B cell (primary cell): ENCODE measurements at regions not wholly inside any gene's neighbourhood (a gene's known extent, or its start where the extent isn't known, plus 50 kb on each side); places are given as distances from the start of the nearest gene placed in this dataset.

ENCODE experiments used
- EZH2 ChIP-seq: IDR thresholded peaks from 2 replicates; pipeline ENCODE4 v1.6.1; 2012; ENCODE audit warnings: borderline replicate concordance, low read depth, mild to moderate bottlenecking, moderate library complexity, low read length; ENCODE audit not compliant: insufficient read depth, poor library complexity, severe bottlenecking
- TF ChIP-seq, protein P1 (sequence below): fragments of 200-600 bp; IDR thresholded peaks from one replicate; pipeline ENCODE4 v1.8.0; 2022; ENCODE audit warnings: antibody characterized with exemption, mild to moderate bottlenecking

DNA sequence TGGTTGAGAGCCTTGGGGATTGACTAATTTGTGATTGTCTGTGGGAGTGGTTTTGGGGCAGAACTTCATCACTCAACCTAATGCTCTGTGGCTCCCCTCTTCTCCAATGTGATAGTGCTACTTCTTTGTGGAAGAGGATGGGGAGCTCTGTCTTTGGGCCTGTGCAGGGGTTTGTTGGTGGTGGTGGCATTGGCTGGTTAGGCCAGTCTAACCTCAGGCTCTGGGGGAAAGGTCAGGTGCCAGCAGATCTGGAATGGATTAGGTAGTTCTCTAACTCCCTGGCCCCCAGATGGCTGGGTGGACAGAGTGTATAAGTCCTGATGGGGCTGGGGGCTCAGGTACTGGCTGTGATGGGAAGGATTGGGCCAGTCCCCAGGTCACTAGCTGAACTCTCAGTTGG is 129.0 kb upstream of the CHD6 start:
- TF ChIP-seq, protein P1, sequence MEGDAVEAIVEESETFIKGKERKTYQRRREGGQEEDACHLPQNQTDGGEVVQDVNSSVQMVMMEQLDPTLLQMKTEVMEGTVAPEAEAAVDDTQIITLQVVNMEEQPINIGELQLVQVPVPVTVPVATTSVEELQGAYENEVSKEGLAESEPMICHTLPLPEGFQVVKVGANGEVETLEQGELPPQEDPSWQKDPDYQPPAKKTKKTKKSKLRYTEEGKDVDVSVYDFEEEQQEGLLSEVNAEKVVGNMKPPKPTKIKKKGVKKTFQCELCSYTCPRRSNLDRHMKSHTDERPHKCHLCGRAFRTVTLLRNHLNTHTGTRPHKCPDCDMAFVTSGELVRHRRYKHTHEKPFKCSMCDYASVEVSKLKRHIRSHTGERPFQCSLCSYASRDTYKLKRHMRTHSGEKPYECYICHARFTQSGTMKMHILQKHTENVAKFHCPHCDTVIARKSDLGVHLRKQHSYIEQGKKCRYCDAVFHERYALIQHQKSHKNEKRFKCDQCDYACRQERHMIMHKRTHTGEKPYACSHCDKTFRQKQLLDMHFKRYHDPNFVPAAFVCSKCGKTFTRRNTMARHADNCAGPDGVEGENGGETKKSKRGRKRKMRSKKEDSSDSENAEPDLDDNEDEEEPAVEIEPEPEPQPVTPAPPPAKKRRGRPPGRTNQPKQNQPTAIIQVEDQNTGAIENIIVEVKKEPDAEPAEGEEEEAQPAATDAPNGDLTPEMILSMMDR, result no peak
- no peak for TF ChIP-seq EZH2
